ENCODE measurements at regions not wholly inside any gene's neighbourhood (a gene's known extent, or its start where the extent isn't known, plus 50 kb on each side); places are given as distances from the start of the nearest gene placed in this dataset.

DNA sequence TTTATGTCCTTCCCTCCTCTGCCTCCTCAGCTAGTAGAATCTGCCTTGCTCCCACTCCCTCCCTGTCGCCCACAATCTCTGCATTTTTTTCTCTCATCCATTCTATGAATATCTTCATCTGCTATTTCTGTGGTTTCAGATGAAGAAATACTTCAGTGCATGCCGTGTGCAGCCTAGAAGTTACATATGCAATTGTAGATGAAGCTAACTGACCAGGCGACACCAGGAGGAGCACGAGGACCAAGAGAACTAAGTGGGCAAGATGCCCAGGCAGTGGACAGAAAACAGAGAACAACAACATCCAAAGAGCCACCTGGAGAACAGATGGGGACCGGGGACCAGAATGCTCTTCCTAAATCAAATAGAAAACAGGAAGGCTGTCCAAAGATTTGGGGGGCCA lies 121.4 kb upstream of the ATP11B start:
- Histone ChIP-seq H3K36me3 (no peaks in the 10 kb centered on the region), H3K27ac (no peak overlapping the region)
- no peak for DNase-seq (ENCODE audit: low spot score)

DNA sequence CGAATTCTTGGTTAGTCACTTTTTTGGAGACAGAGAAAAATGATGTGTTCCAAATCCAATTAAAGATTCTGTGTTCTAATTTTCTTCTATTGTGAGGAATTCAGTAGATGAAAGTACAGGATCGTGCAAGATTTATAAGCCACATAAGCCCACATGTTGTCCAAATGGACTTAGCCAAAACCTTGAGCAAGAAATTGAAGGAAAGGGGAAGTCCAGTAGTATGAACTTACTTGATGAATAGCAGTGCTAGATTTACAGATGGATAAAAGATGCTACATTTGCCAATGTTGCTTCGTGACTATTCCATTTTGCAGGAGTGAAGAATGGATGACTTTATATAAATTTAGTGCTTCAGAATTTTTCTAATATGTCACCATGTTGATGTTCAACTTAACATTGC lies 120.0 kb upstream of the ATP11B start:
- TF ChIP-seq POLR2A (IDR thresholded peaks at IDR 0.05) (no peak), POLR2AphosphoS5 (IDR thresholded peaks at IDR 0.05) (no peak)
- TF ChIP-seq, protein P1, sequence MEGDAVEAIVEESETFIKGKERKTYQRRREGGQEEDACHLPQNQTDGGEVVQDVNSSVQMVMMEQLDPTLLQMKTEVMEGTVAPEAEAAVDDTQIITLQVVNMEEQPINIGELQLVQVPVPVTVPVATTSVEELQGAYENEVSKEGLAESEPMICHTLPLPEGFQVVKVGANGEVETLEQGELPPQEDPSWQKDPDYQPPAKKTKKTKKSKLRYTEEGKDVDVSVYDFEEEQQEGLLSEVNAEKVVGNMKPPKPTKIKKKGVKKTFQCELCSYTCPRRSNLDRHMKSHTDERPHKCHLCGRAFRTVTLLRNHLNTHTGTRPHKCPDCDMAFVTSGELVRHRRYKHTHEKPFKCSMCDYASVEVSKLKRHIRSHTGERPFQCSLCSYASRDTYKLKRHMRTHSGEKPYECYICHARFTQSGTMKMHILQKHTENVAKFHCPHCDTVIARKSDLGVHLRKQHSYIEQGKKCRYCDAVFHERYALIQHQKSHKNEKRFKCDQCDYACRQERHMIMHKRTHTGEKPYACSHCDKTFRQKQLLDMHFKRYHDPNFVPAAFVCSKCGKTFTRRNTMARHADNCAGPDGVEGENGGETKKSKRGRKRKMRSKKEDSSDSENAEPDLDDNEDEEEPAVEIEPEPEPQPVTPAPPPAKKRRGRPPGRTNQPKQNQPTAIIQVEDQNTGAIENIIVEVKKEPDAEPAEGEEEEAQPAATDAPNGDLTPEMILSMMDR (IDR thresholded peaks at IDR 0.05) = no peak
- no peaks in the 10 kb centered on the region for H3K27me3 ChIP-seq (replicated peaks; ENCODE audit: insufficient read depth)
- H3K36me3 ChIP-seq = no peaks in the 10 kb centered on the region
- H3K4me1 ChIP-seq (replicated peaks) = no peaks in the 10 kb centered on the region
- no peak overlapping the region for H3K4me3 ChIP-seq
- no peak for DNase-seq (ENCODE audit: low spot score)
- no peak overlapping the region for H3K27ac ChIP-seq
- intact Hi-C loops (cut with DNase I) = no loop called here
- H3K9me3 ChIP-seq = no peaks in the 10 kb centered on the region
- WGBS = 83% methylated on average over 3 of the region's 3 CpGs

More for the DNA sequence above, 121.4 kb upstream of the ATP11B start:
- 75% methylated on average over 5 of the region's 5 CpGs for WGBS
- Histone ChIP-seq H3K27me3 (replicated peaks; ENCODE audit: insufficient read depth) (no peaks in the 10 kb centered on the region), H3K9me3 (no peaks in the 10 kb centered on the region), H3K4me1 (replicated peaks) (no peaks in the 10 kb centered on the region), H3K4me3 (no peak overlapping the region)
- intact Hi-C loops (cut with DNase I) = no loop called here
- TF ChIP-seq POLR2AphosphoS5 (IDR thresholded peaks at IDR 0.05) = no peak
- TF ChIP-seq POLR2A (IDR thresholded peaks at IDR 0.05) = no peak
- TF ChIP-seq, protein P1 (IDR thresholded peaks at IDR 0.05) = no peak

DNA sequence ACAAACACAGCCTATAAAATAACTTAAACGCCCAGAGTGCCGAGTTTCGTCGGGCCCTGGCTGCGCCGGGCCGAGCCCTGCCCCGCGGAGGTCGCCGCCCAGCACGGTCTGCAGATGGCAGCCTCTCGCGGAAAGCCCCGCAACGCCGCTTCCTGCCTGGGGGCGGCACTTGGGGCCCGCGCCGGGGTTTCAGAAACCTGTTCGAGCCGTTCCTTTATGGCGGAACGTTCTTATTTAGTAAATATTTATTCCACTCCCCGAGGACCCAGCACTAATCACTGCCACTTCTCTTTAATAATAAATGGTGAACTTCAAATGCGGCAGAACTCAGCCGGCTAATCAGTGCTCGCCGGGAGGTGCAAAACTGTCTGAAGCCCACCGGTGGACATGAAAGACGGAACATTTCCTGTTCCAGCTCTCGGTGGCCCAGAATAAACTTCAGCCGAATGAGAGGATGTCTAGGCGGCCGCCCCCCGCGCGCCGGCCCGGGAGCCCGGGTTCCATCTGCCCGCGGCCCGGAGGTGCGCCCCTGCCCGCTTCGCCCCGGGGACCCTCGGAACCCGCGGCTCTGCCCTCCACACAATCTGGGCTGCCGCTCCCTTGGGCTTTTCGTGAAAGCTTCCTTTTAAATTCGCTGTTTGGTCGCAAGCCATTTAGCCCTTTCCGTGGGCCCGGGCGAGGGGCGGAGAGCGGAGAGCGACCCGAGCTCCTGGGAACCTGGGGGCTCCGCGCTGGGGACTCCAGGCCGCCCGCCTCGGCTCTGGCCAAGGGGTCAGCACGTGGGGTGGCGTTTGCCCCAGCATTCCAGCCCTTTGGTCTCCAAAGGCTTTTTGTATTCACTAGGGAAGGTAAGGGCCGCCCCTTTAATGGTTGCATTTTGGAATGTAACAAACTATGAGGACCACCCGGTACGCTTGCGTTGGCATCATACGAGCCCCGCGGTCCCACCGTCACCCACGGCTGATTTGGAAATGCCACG lies 110.8 kb upstream of the ATP11B start:
- peak; percentile 30 for DNase-seq (ENCODE audit: low spot score)
- 2% methylated on average over 76 of the region's 80 CpGs for WGBS
- Histone ChIP-seq H3K27ac (peak overlapping the region; percentile 28 to 29), H3K4me3 (peak overlapping the region; percentile 42 to 46), H3K36me3 (no peaks in the 10 kb centered on the region), H3K4me1 (replicated peaks) (no peaks in the 10 kb centered on the region), H3K9me3 (no peaks in the 10 kb centered on the region), H3K27me3 (replicated peaks; ENCODE audit: insufficient read depth) (no peaks in the 10 kb centered on the region)
- TF ChIP-seq POLR2AphosphoS5 (IDR thresholded peaks at IDR 0.05) (no peak), POLR2A (IDR thresholded peaks at IDR 0.05) (no peak)
- TF ChIP-seq, protein P1 (IDR thresholded peaks at IDR 0.05) = peak in 2 of 4 experiments; percentile 18 to 32
- intact Hi-C loops (cut with DNase I) = loop anchor here (5.0 kb wide), 2 partner anchors 975 to 1470 kb away; no protein-coding TSS in a partner anchor

DNA sequence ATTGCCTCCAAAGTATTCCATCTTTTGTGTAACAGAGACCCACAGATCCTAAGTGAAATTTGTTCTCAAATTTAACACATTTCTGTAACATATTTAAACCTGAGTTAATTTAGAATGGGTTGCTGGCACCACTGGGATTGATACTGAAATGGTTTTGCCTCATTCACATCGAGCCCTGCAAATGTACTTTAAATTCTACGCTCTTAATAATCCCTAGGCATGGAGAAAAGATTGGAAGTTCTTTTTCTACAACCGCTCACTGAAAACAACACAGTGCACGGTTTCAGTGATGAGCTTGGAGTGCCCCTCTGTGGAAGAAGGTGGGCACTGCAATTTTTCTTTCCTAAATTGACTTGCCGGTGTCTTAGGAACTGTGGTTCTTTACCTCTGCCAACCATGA lies 109.9 kb upstream of the ATP11B start:
- Histone ChIP-seq H3K36me3 (no peaks in the 10 kb centered on the region), H3K9me3 (no peaks in the 10 kb centered on the region), H3K27ac (peak overlapping the region in 1 of 2 donors; percentile 29), H3K4me1 (replicated peaks) (no peaks in the 10 kb centered on the region), H3K27me3 (replicated peaks; ENCODE audit: insufficient read depth) (no peaks in the 10 kb centered on the region), H3K4me3 (peak overlapping the region in 1 of 2 donors; percentile 46)
- DNase-seq (ENCODE audit: low spot score) = peak; percentile 65
- 2% methylated on average over 5 of the region's 5 CpGs for WGBS
- TF ChIP-seq, protein P1 (IDR thresholded peaks at IDR 0.05) = peak; percentile 61 to 87 (median 79)
- TF ChIP-seq POLR2A (IDR thresholded peaks at IDR 0.05) (no peak), POLR2AphosphoS5 (IDR thresholded peaks at IDR 0.05) (peak; percentile 63)
- intact Hi-C loops (cut with DNase I) = loop anchor here (5.0 kb wide), 2 partner anchors 976 to 1471 kb away; no protein-coding TSS in a partner anchor

Measured in prostate gland (tissue), 2 donors.